CD14-positive monocyte (primary cell): ENCODE measurements at regions not wholly inside any gene's neighbourhood (a gene's known extent, or its start where the extent isn't known, plus 50 kb on each side); places are given as distances from the start of the nearest gene placed in this dataset.

Experiments
- DNase-seq, 3 donors: peaks; one replicate each; pipeline ENCODE4 v3.0.0-alpha.2; 2011 to 2022
- H2AFZ ChIP-seq: 2 replicates; pipeline ENCODE4 v1.6.0; 2012; ENCODE audit warnings: mild to moderate bottlenecking, low read depth, low read length, inconsistent platforms; ENCODE audit not compliant: insufficient read depth, poor library complexity, severe bottlenecking
- H3K27ac ChIP-seq, 2 donors: 1 replicate in 1 of 2; 2 replicates in 1 of 2; pipeline ENCODE4 v1.5.1; 2012 to 2013; ENCODE audit warnings: low read length in 2 of 2, control low read depth in 1 of 2, inconsistent platforms in 1 of 2, low read depth in 1 of 2, mild to moderate bottlenecking in 1 of 2
- H3K27me3 ChIP-seq, 2 donors: one replicate each; pipeline versions ENCODE4 v1.6.0 to v1.6.1; 2011 to 2013; ENCODE audit warnings: low read length in 2 of 2; ENCODE audit not compliant: control insufficient read depth in 2 of 2, insufficient read depth in 2 of 2
- H3K36me3 ChIP-seq, 2 donors: replicated peaks in 1 of 2; 1 replicate in 1 of 2; 2 replicates in 1 of 2; pipeline versions ENCODE4 v1.5.1 to v1.6.1; 2012 to 2013; ENCODE audit warnings: low read length in 2 of 2, control low read depth in 1 of 2, inconsistent platforms in 1 of 2, mild to moderate bottlenecking in 1 of 2; ENCODE audit not compliant: insufficient read depth in 2 of 2, control insufficient read depth in 1 of 2
- H3K4me1 ChIP-seq, 2 donors: 1 replicate in 1 of 2; 2 replicates in 1 of 2; pipeline versions ENCODE4 v1.5.1 to v1.6.1; 2012 to 2013; ENCODE audit warnings: low read length in 2 of 2, control low read depth in 1 of 2, inconsistent platforms in 1 of 2, mild to moderate bottlenecking in 1 of 2, moderate library complexity in 1 of 2; ENCODE audit not compliant: insufficient read depth in 2 of 2, control insufficient read depth in 1 of 2
- H3K4me2 ChIP-seq: replicated peaks from 2 replicates; pipeline ENCODE3; 2012; ENCODE audit warnings: low read length, moderate library complexity, mild to moderate bottlenecking; ENCODE audit not compliant: poor library complexity, severe bottlenecking; ENCODE audit errors: extremely low read depth
- H3K4me3 ChIP-seq, 3 experiments: fragments of 200-600 bp in 1 of 3; sonication (generic) in 1 of 3; replicated peaks in 1 of 3; 1 replicate in 2 of 3; 2 replicates in 1 of 3; pipeline ENCODE4 v1.5.1; 2011 to 2013; ENCODE audit warnings: low read length in 3 of 3, mild to moderate bottlenecking in 3 of 3, control low read depth in 2 of 3, low read depth in 2 of 3, inconsistent platforms in 1 of 3, moderate library complexity in 1 of 3
- H3K79me2 ChIP-seq: 2 replicates; pipeline ENCODE4 v1.6.0; 2012; ENCODE audit warnings: mild to moderate bottlenecking, control low read depth, inconsistent platforms, low read length, moderate library complexity; ENCODE audit not compliant: insufficient read depth
- H3K9ac ChIP-seq: 2 replicates; pipeline ENCODE4 v1.6.0; 2017; ENCODE audit warnings: low read length, mild to moderate bottlenecking; ENCODE audit not compliant: insufficient read depth, poor library complexity, severe bottlenecking
- H3K9me3 ChIP-seq, 2 donors: replicated peaks in 1 of 2; 1 replicate in 1 of 2; 2 replicates in 1 of 2; pipeline versions ENCODE4 v1.5.1 to v1.6.1; 2012 to 2013; ENCODE audit warnings: low read length in 2 of 2, control low read depth in 1 of 2; ENCODE audit not compliant: control insufficient read depth in 1 of 2, insufficient read depth in 1 of 2
- H4K20me1 ChIP-seq: 2 replicates; pipeline ENCODE4 v1.6.0; 2012; ENCODE audit warnings: mild to moderate bottlenecking, low read length, control low read depth, moderate library complexity; ENCODE audit not compliant: insufficient read depth
- H3K27ac Mint-ChIP-seq, 7 donors: one replicate each; pipeline ENCODE4 v1.8.0; 2020; ENCODE audit warnings: mild to moderate bottlenecking in 7 of 7, mixed read lengths in 7 of 7, moderate library complexity in 6 of 7, inconsistent platforms in 2 of 7
- H3K27me3 Mint-ChIP-seq, 3 donors: one replicate each; pipeline ENCODE4 v1.8.0; 2021 to 2022; ENCODE audit warnings: low read depth in 3 of 3, mild to moderate bottlenecking in 3 of 3, mixed read lengths in 3 of 3, moderate library complexity in 3 of 3, inconsistent platforms in 1 of 3
- H3K36me3 Mint-ChIP-seq, 2 donors: one replicate each; pipeline ENCODE4 v1.8.0; 2020; ENCODE audit warnings: mixed read lengths in 2 of 2, inconsistent platforms in 1 of 2, mild to moderate bottlenecking in 1 of 2
- H3K4me1 Mint-ChIP-seq: one replicate; pipeline ENCODE4 v1.8.0; 2020; ENCODE audit warnings: mild to moderate bottlenecking, mixed read lengths
- H3K4me3 Mint-ChIP-seq, 2 donors: one replicate each; pipeline ENCODE4 v1.8.0; 2020; ENCODE audit warnings: mild to moderate bottlenecking in 2 of 2, mixed read lengths in 2 of 2, moderate library complexity in 1 of 2
- H3K9me3 Mint-ChIP-seq, 7 donors: one replicate each; pipeline ENCODE4 v1.8.0; 2020 to 2022; ENCODE audit warnings: mixed read lengths in 7 of 7, mild to moderate bottlenecking in 6 of 7, moderate library complexity in 6 of 7, inconsistent platforms in 2 of 7
- WGBS: methylation state at CpG from one replicate; pipeline ENCODE4 v1.1.5; 2013; ENCODE audit warnings: missing lambda C conversion rate; ENCODE audit not compliant: insufficient coverage; 5-methylcytosine and 5-hydroxymethylcytosine counted together
- intact Hi-C, 2 donors: fragments of 100-400 bp; cut with micrococcal nuclease; formaldehyde crosslinking; loops; one replicate each; pipeline versions ENCODE4 v1.15.0 to v1.15.1; 2023
- TF ChIP-seq, protein P1 (sequence below): fragments of 200-600 bp; IDR thresholded peaks from one replicate; pipeline ENCODE4 v1.8.0; 2022; ENCODE audit warnings: antibody characterized with exemption, mild to moderate bottlenecking

DNA sequence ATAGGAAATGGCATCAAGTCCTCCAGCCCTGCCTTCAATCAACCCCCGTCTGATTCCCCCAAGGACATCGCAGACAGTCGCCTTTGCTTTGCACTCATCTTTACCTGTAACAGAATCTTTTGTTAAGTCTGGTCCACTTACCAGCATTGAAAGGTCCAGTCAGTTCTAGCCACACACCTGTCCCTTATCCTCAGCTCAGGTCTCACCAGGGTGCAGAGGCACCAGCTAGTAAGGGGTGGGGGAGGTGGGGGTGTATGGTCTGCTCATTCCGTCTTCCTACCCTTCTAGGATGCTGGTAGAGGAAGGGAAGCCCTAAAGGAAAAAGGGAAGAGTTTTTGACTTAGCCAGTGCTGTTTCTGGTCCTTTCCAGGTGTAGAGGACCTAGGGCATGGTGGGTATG lies 427.7 kb downstream of the MATN1 start:
- TF ChIP-seq, protein P1, sequence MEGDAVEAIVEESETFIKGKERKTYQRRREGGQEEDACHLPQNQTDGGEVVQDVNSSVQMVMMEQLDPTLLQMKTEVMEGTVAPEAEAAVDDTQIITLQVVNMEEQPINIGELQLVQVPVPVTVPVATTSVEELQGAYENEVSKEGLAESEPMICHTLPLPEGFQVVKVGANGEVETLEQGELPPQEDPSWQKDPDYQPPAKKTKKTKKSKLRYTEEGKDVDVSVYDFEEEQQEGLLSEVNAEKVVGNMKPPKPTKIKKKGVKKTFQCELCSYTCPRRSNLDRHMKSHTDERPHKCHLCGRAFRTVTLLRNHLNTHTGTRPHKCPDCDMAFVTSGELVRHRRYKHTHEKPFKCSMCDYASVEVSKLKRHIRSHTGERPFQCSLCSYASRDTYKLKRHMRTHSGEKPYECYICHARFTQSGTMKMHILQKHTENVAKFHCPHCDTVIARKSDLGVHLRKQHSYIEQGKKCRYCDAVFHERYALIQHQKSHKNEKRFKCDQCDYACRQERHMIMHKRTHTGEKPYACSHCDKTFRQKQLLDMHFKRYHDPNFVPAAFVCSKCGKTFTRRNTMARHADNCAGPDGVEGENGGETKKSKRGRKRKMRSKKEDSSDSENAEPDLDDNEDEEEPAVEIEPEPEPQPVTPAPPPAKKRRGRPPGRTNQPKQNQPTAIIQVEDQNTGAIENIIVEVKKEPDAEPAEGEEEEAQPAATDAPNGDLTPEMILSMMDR, result no peak
- 92% methylated on average over 4 of the region's 4 CpGs for WGBS
- peaks cover 0 to 8% (median 1%) of the 10 kb centered on the region in 7 donors for H3K9me3 Mint-ChIP-seq
- no peaks in the 10 kb centered on the region for H3K36me3 Mint-ChIP-seq
- no peaks in the 10 kb centered on the region for H3K4me1 Mint-ChIP-seq
- Histone ChIP-seq H3K9me3 (no peaks in the 10 kb centered on the region), H2AFZ (no peak overlapping the region), H3K36me3 (no peaks in the 10 kb centered on the region), H3K4me1 (no peaks in the 10 kb centered on the region), H3K9ac (no peak overlapping the region), H3K27ac (no peak overlapping the region), H3K79me2 (no peaks in the 10 kb centered on the region), H3K27me3 (no peaks in the 10 kb centered on the region), H3K4me3 (no peak overlapping the region), H4K20me1 (no peaks in the 10 kb centered on the region), H3K4me2 (no peak overlapping the region)
- peaks cover 4 to 14% (median 13%) of the 10 kb centered on the region in 3 donors for H3K27me3 Mint-ChIP-seq
- intact Hi-C loops, result no loop called here
- H3K4me3 Mint-ChIP-seq, result no peak overlapping the region
- H3K27ac Mint-ChIP-seq, result no peak overlapping the region
- no peak for DNase-seq

DNA sequence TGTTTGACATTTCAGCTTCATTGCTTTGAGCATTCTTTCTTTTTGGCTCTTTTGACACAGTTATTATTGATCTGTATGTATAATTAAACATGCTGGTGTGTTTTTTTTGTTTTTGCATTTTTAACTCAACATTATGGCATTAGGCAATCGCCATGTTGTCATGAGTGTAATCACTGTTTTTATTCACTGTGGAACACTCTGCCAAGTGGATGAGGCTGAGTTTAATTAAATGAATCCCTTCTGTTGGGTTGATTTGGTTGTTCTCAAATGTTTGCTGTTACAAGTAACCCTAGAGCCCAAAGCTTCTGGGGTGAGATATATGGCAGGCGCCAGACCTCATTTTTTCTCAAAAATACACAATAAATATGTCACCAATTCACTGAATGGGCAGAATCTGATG lies 428.1 kb downstream of the MATN1 start:
- DNase-seq, result no peak
- no peak overlapping the region for H3K4me3 Mint-ChIP-seq
- no peak overlapping the region for H3K27ac Mint-ChIP-seq
- Histone ChIP-seq H3K9ac (no peak overlapping the region), H3K36me3 (no peaks in the 10 kb centered on the region), H4K20me1 (no peaks in the 10 kb centered on the region), H2AFZ (no peak overlapping the region), H3K79me2 (no peaks in the 10 kb centered on the region), H3K9me3 (no peaks in the 10 kb centered on the region), H3K4me2 (no peak overlapping the region), H3K4me3 (no peak overlapping the region), H3K27me3 (no peaks in the 10 kb centered on the region), H3K27ac (no peak overlapping the region), H3K4me1 (no peaks in the 10 kb centered on the region)
- TF ChIP-seq, protein P1, result no peak
- H3K36me3 Mint-ChIP-seq, result no peaks in the 10 kb centered on the region
- WGBS, result no CpG with 5 or more reads among the region's 2 CpGs
- peaks cover 6 to 14% (median 14%) of the 10 kb centered on the region in 3 donors for H3K27me3 Mint-ChIP-seq
- H3K4me1 Mint-ChIP-seq, result no peaks in the 10 kb centered on the region
- peaks cover 0 to 8% (median 0%) of the 10 kb centered on the region in 7 donors for H3K9me3 Mint-ChIP-seq
- intact Hi-C loops, result no loop called here
